ENCODE measurements at regions not wholly inside any gene's neighbourhood (a gene's known extent, or its start where the extent isn't known, plus 50 kb on each side); places are given as distances from the start of the nearest gene placed in this dataset.
"Not testable (repeated sequence)": the region's sequence is repeated elsewhere in the genome, so short reads cannot be mapped to it uniquely, and the experiment has no call there.

GRCh38 chr3:164326714-164327113 is 751.6 kb downstream of the SI start:
- TF ChIP-seq CTCF (conservative IDR thresholded peaks at IDR 0.05; ENCODE audit: control insufficient read depth, insufficient read depth, low read depth, low read length): no peak
- DNase-seq (ENCODE audit: low read depth): no peak
- H3K4me3 ChIP-seq (ENCODE audit: control insufficient read depth, low read depth, low read length): no peak overlapping the region

GRCh38 chr3:164320962-164321361 is 757.3 kb downstream of the SI start:
- H3K4me3 ChIP-seq (ENCODE audit: control insufficient read depth, low read depth, low read length): no peak overlapping the region
- TF ChIP-seq CTCF (conservative IDR thresholded peaks at IDR 0.05; ENCODE audit: control insufficient read depth, insufficient read depth, low read depth, low read length): no peak
- no peak for DNase-seq (ENCODE audit: low read depth)

GRCh38 chr3:164306042-164306441 is 772.3 kb downstream of the SI start:
- DNase-seq (ENCODE audit: low read depth): no peak
- no peak overlapping the region for H3K4me3 ChIP-seq (ENCODE audit: control insufficient read depth, low read depth, low read length)
- no peak for TF ChIP-seq CTCF (conservative IDR thresholded peaks at IDR 0.05; ENCODE audit: control insufficient read depth, insufficient read depth, low read depth, low read length)

- H3K4me3 ChIP-seq (ENCODE audit: control insufficient read depth, low read depth, low read length): no peak overlapping the region
- TF ChIP-seq CTCF (conservative IDR thresholded peaks at IDR 0.05; ENCODE audit: control insufficient read depth, insufficient read depth, low read depth, low read length): no peak
- no peak for DNase-seq (ENCODE audit: low read depth)
Observed at GRCh38 chr3:164303894-164304293, 774.4 kb downstream of the SI start.

- DNase-seq (ENCODE audit: low read depth): no peak
- no peak for TF ChIP-seq CTCF (conservative IDR thresholded peaks at IDR 0.05; ENCODE audit: control insufficient read depth, insufficient read depth, low read depth, low read length)
Observed at GRCh38 chr3:164302622-164303021, 775.7 kb downstream of the SI start.

GRCh38 chr3:164291486-164291885 is 786.8 kb downstream of the SI start:
- H3K4me3 ChIP-seq (ENCODE audit: control insufficient read depth, low read depth, low read length); DNase-seq (ENCODE audit: low read depth): not testable (repeated sequence)

More at GRCh38 chr3:164302622-164303021, 775.7 kb downstream of the SI start:
- no peak overlapping the region for H3K4me3 ChIP-seq (ENCODE audit: control insufficient read depth, low read depth, low read length)

GRCh38 chr3:164278550-164278949 is 799.7 kb downstream of the SI start:
- no peak overlapping the region for H3K4me3 ChIP-seq (ENCODE audit: control insufficient read depth, low read depth, low read length)
- no peak for DNase-seq (ENCODE audit: low read depth)
- TF ChIP-seq CTCF (conservative IDR thresholded peaks at IDR 0.05; ENCODE audit: control insufficient read depth, insufficient read depth, low read depth, low read length): no peak
